Esophagus (tissue), 2 donors: ENCODE measurements at regions not wholly inside any gene's neighbourhood (a gene's known extent, or its start where the extent isn't known, plus 50 kb on each side); places are given as distances from the start of the nearest gene placed in this dataset.

Experiments
- H3K27ac ChIP-seq, 2 donors: one replicate each; pipeline ENCODE4 v1.5.1; 2013; ENCODE audit warnings: low read depth in 2 of 2, mild to moderate bottlenecking in 2 of 2, inconsistent platforms in 1 of 2, low read length in 1 of 2, moderate library complexity in 1 of 2
- H3K27me3 ChIP-seq, 2 donors: one replicate each; pipeline ENCODE4 v1.6.1; 2013; ENCODE audit warnings: low read length in 2 of 2, control low read depth in 1 of 2, mild to moderate bottlenecking in 1 of 2; ENCODE audit not compliant: insufficient read depth in 2 of 2, control insufficient read depth in 1 of 2
- H3K36me3 ChIP-seq, 2 donors: one replicate each; pipeline ENCODE4 v1.6.1; 2013; ENCODE audit warnings: low read length in 1 of 2; ENCODE audit not compliant: control insufficient read depth in 2 of 2, insufficient read depth in 2 of 2
- H3K4me1 ChIP-seq, 2 donors: one replicate each; pipeline ENCODE4 v1.6.1; 2013; ENCODE audit warnings: low read length in 1 of 2; ENCODE audit not compliant: control insufficient read depth in 2 of 2, insufficient read depth in 2 of 2
- H3K4me3 ChIP-seq, 2 donors: one replicate each; pipeline ENCODE4 v1.5.1; 2013; ENCODE audit warnings: low read length in 2 of 2, mild to moderate bottlenecking in 2 of 2, low read depth in 1 of 2, moderate library complexity in 1 of 2
- H3K9me3 ChIP-seq, 2 donors: one replicate each; pipeline ENCODE4 v1.6.1; 2013; ENCODE audit warnings: mild to moderate bottlenecking in 2 of 2, low read depth in 1 of 2, low read length in 1 of 2, moderate library complexity in 1 of 2; ENCODE audit not compliant: control insufficient read depth in 2 of 2, insufficient read depth in 1 of 2
- WGBS, 2 donors: extraction: QIAGEN DNeasy Blood & Tissue Kit; methylation state at CpG; one replicate each; pipeline ENCODE4 v1.1.7; 2013; 5-methylcytosine and 5-hydroxymethylcytosine counted together
- donor health status: healthy with polysubstance abuse.
- donor health status: Bipolar disorder and iron deficiency.

GRCh38 chr5:173498739-173499470, 117.5 kb downstream of the BOD1 start:
- WGBS, 2 donors, result 49 to 68% methylated on average over 16 of the region's 16 CpGs
- Histone ChIP-seq H3K27ac (peak overlapping the region in 1 of 2 donors; percentile 9), H3K4me1 (no peaks in the 10 kb centered on the region), H3K36me3 (no peaks in the 10 kb centered on the region), H3K9me3 (no peaks in the 10 kb centered on the region), H3K27me3 (no peaks in the 10 kb centered on the region), H3K4me3 (no peak overlapping the region)

GRCh38 chr5:173498286-173498685, 118.2 kb downstream of the BOD1 start:
- H3K27ac ChIP-seq, result no peak overlapping the region
- no peaks in the 10 kb centered on the region for H3K36me3 ChIP-seq
- 45 to 53% methylated on average over 9 of the region's 9 CpGs for WGBS, 2 donors
- H3K27me3 ChIP-seq, result no peaks in the 10 kb centered on the region
- no peak overlapping the region for H3K4me3 ChIP-seq
- no peaks in the 10 kb centered on the region for H3K9me3 ChIP-seq
- no peaks in the 10 kb centered on the region for H3K4me1 ChIP-seq

- 83 to 84% methylated on average over 12 of the region's 12 CpGs for WGBS, 2 donors
- no peaks in the 10 kb centered on the region for H3K27me3 ChIP-seq
- H3K4me3 ChIP-seq, result no peak overlapping the region
- no peaks in the 10 kb centered on the region for H3K9me3 ChIP-seq
- H3K36me3 ChIP-seq, result no peaks in the 10 kb centered on the region
- H3K4me1 ChIP-seq, result no peaks in the 10 kb centered on the region
- H3K27ac ChIP-seq, result no peak overlapping the region
Measured at GRCh38 chr5:173497685-173498084, 118.8 kb downstream of the BOD1 start.

- 89 to 90% methylated on average over 6 of the region's 6 CpGs for WGBS, 2 donors
- H3K27ac ChIP-seq, result no peak overlapping the region
- H3K36me3 ChIP-seq, result no peaks in the 10 kb centered on the region
- no peak overlapping the region for H3K4me3 ChIP-seq
- no peaks in the 10 kb centered on the region for H3K4me1 ChIP-seq
- H3K27me3 ChIP-seq, result no peaks in the 10 kb centered on the region
- H3K9me3 ChIP-seq, result no peaks in the 10 kb centered on the region
Measured at GRCh38 chr5:173496883-173497255, 119.6 kb downstream of the BOD1 start.

- no peak overlapping the region for H3K4me3 ChIP-seq
- 67% methylated on average over 9 of the region's 9 CpGs for WGBS, 2 donors
- no peaks in the 10 kb centered on the region for H3K36me3 ChIP-seq
- H3K27me3 ChIP-seq, result no peaks in the 10 kb centered on the region
- peak overlapping the region in 1 of 2 donors; percentile 38 for H3K27ac ChIP-seq
- H3K4me1 ChIP-seq, result no peaks in the 10 kb centered on the region
- H3K9me3 ChIP-seq, result no peaks in the 10 kb centered on the region
Measured at GRCh38 chr5:173496129-173496882, 120.1 kb downstream of the BOD1 start.

- WGBS, 2 donors, result 78 to 83% methylated on average over 3 of the region's 3 CpGs
Measured at GRCh38 chr5:173495225-173495904, 121.1 kb downstream of the BOD1 start.

GRCh38 chr5:173494446-173494845, 122.0 kb downstream of the BOD1 start:
- Histone ChIP-seq H3K27me3 (no peaks in the 10 kb centered on the region), H3K36me3 (no peaks in the 10 kb centered on the region), H3K27ac (no peak overlapping the region), H3K9me3 (no peaks in the 10 kb centered on the region), H3K4me1 (no peaks in the 10 kb centered on the region), H3K4me3 (no peak overlapping the region)
- WGBS, 2 donors, result 72 to 73% methylated on average over 2 of the region's 2 CpGs

More at GRCh38 chr5:173495225-173495904, 121.1 kb downstream of the BOD1 start:
- Histone ChIP-seq H3K4me3 (no peak overlapping the region), H3K9me3 (no peaks in the 10 kb centered on the region), H3K36me3 (no peaks in the 10 kb centered on the region), H3K27me3 (no peaks in the 10 kb centered on the region), H3K27ac (no peak overlapping the region), H3K4me1 (no peaks in the 10 kb centered on the region)

GRCh38 chr5:173493846-173494245, 122.6 kb downstream of the BOD1 start:
- Histone ChIP-seq H3K27ac (no peak overlapping the region), H3K9me3 (no peaks in the 10 kb centered on the region), H3K4me1 (no peaks in the 10 kb centered on the region), H3K4me3 (no peak overlapping the region), H3K36me3 (no peaks in the 10 kb centered on the region), H3K27me3 (no peaks in the 10 kb centered on the region)
- 75 to 86% methylated on average over 6 of the region's 6 CpGs for WGBS, 2 donors

- H3K27ac ChIP-seq, result no peak overlapping the region
- no peaks in the 10 kb centered on the region for H3K9me3 ChIP-seq
- H3K4me1 ChIP-seq, result no peaks in the 10 kb centered on the region
- H3K4me3 ChIP-seq, result no peak overlapping the region
- H3K27me3 ChIP-seq, result no peaks in the 10 kb centered on the region
- no peaks in the 10 kb centered on the region for H3K36me3 ChIP-seq
- WGBS, 2 donors, result 80 to 81% methylated on average over 2 of the region's 2 CpGs
Measured at GRCh38 chr5:173493040-173493439, 123.4 kb downstream of the BOD1 start.
